ENCODE measurements at regions not wholly inside any gene's neighbourhood (a gene's known extent, or its start where the extent isn't known, plus 50 kb on each side); places are given as distances from the start of the nearest gene placed in this dataset.

GRCh38 chr12:107486140-107486892 is 199.3 kb upstream of the PWP1 start:
- Histone ChIP-seq H4K5ac (ENCODE audit: insufficient read length, low read depth, low read length) (no peak overlapping the region), H4K8ac (replicated peaks; ENCODE audit: insufficient read length, low read depth, low read length) (no peak overlapping the region), H3T11ph (ENCODE audit: low read length) (no peak overlapping the region), H2BK12ac (ENCODE audit: insufficient read length, low read depth, low read length) (no peak overlapping the region), H3K4me1 (ENCODE audit: insufficient read depth, low read length) (no peaks in the 10 kb centered on the region), H3K18ac (ENCODE audit: insufficient read length, low read depth, low read length) (no peak overlapping the region), H3K79me1 (ENCODE audit: insufficient read depth, low read depth, low read length, poor library complexity, severe bottlenecking) (no peaks in the 10 kb centered on the region), H2BK5ac (ENCODE audit: insufficient read length, low read length) (no peak overlapping the region), H4K20me1 (ENCODE audit: control insufficient read depth, insufficient read depth, insufficient read length) (no peaks in the 10 kb centered on the region), H3K9me3 (ENCODE audit: control insufficient read depth, low read depth, low read length) (no peaks in the 10 kb centered on the region), H3K14ac (ENCODE audit: insufficient read depth, low read length) (no peak overlapping the region), H3K79me2 (ENCODE audit: insufficient read depth, low read length) (no peaks in the 10 kb centered on the region), H2BK120ac (ENCODE audit: low read depth, low read length, poor library complexity, severe bottlenecking) (no peak overlapping the region), H2BK20ac (ENCODE audit: low read depth, low read length, poor library complexity, severe bottlenecking) (no peak overlapping the region), H3K9ac (ENCODE audit: extremely low read depth, insufficient read length, low read length) (no peak overlapping the region), H4K91ac (ENCODE audit: insufficient read length, low read depth, low read length) (no peak overlapping the region), H3K23me2 (ENCODE audit: insufficient read length, low read depth, low read length, poor library complexity, severe bottlenecking) (no peaks in the 10 kb centered on the region), H3K56ac (ENCODE audit: insufficient read length, low read depth, low read length) (no peak overlapping the region), H3K27me3 (ENCODE audit: insufficient read depth, low read length) (no peaks in the 10 kb centered on the region), H2AK5ac (ENCODE audit: insufficient read length, low read length) (no peak overlapping the region), H3K23ac (ENCODE audit: insufficient read length, low read depth, low read length) (no peak overlapping the region), H3K4me2 (ENCODE audit: insufficient read depth, insufficient read length, low read length) (no peak overlapping the region), H3K4ac (ENCODE audit: low read depth, low read length) (no peak overlapping the region), H2BK15ac (ENCODE audit: low read depth, low read length) (no peak overlapping the region), H2AFZ (ENCODE audit: low read length) (no peak overlapping the region), H3K27ac (ENCODE audit: insufficient read length, low read depth, low read length) (no peak overlapping the region)
- no peak for DNase-seq
- H3K27me3 Mint-ChIP-seq (ENCODE audit: low read depth): peaks cover 30% of the 10 kb centered on the region
- H3K27ac Mint-ChIP-seq: no peak overlapping the region
- H3K4me1 Mint-ChIP-seq: 0 out of 4 replicates have a peak, but pooled peaks cover 0 to 3% of the 10 kb centered on the region in 2 experiments
- TF ChIP-seq CTCF (conservative IDR thresholded peaks at IDR 0.05): no peak
- H3K9me3 Mint-ChIP-seq: peaks cover 0 to 2% of the 10 kb centered on the region in 2 experiments; a peak in 1 of 5 replicates
- no peak overlapping the region for H3K4me3 Mint-ChIP-seq
- WGBS (ENCODE audit: extremely low coverage, insufficient read length, low lambda C conversion rate): no CpG with 5 or more reads among the region's 2 CpGs
- H3K36me3 Mint-ChIP-seq (ENCODE audit: insufficient read depth in 1 of 3, low read depth in 3 of 3): no peaks in the 10 kb centered on the region

Data from H9 (cell line).